ENCODE measurements at regions not wholly inside any gene's neighbourhood (a gene's known extent, or its start where the extent isn't known, plus 50 kb on each side); places are given as distances from the start of the nearest gene placed in this dataset.
A peak's percentile ranks its signal among the peaks of the same experiment; 100 is the strongest.

DNA sequence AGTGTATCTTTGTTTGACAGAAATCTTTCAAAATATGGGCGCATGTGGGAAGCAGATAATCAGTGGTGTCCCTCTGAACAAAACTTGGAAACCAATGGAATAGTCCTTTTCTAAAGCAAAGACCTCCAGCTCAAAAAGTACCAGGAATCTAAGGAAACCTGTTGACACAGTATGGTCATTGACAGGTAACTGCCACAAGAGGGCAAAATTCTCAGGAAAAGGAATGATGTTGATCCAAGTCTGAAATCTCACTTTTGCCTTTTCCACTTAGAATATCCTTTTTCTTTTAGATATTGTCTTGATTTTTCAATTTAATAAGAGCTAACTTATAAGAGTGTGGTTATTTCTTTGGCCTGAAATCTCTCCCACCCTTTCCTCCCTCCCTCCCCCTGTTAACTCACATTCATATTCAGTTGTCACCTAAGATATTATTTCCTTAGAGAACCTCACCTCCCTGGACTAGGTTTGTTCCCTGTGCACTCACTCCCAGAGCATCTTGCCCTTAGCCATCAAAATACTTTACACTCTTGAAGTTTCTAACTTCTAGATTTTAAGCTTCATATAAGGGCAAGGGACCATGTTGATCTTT, 59.0 kb upstream of the BARX1 start:
- DNase-seq = no peak
- Histone ChIP-seq H3K27me3 (ENCODE audit: insufficient read depth, low read length, poor library complexity) (no peaks in the 10 kb centered on the region), H3K27ac (ENCODE audit: low read length) (no peak overlapping the region), H3K4me3 (ENCODE audit: low read depth in 1 of 2, low read length in 2 of 2) (no peak overlapping the region), H2AFZ (ENCODE audit: low read depth, low read length) (no peak overlapping the region; the same call in 1 of the 2 replicates), H3K9me3 (ENCODE audit: insufficient read depth, low read length, severe bottlenecking) (no peaks in the 10 kb centered on the region), H3K79me2 (ENCODE audit: insufficient read depth, low read length) (no peaks in the 10 kb centered on the region), H3K36me3 (ENCODE audit: insufficient read depth, low read length) (no peaks in the 10 kb centered on the region), H4K20me1 (ENCODE audit: insufficient read depth, low read length) (no peaks in the 10 kb centered on the region), H3K4me2 (ENCODE audit: insufficient read depth, low read length) (no peak overlapping the region), H3K4me1 (ENCODE audit: insufficient read depth, low read length) (no peaks in the 10 kb centered on the region), H3K9ac (ENCODE audit: low read depth, low read length) (no peak overlapping the region)
- TF ChIP-seq EZH2 (IDR thresholded peaks at IDR 0.05; ENCODE audit: borderline replicate concordance, low read depth, low read length, severe bottlenecking) = no peak
- TF ChIP-seq, protein P1, sequence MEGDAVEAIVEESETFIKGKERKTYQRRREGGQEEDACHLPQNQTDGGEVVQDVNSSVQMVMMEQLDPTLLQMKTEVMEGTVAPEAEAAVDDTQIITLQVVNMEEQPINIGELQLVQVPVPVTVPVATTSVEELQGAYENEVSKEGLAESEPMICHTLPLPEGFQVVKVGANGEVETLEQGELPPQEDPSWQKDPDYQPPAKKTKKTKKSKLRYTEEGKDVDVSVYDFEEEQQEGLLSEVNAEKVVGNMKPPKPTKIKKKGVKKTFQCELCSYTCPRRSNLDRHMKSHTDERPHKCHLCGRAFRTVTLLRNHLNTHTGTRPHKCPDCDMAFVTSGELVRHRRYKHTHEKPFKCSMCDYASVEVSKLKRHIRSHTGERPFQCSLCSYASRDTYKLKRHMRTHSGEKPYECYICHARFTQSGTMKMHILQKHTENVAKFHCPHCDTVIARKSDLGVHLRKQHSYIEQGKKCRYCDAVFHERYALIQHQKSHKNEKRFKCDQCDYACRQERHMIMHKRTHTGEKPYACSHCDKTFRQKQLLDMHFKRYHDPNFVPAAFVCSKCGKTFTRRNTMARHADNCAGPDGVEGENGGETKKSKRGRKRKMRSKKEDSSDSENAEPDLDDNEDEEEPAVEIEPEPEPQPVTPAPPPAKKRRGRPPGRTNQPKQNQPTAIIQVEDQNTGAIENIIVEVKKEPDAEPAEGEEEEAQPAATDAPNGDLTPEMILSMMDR (IDR thresholded peaks at IDR 0.05; ENCODE audit: borderline replicate concordance, extremely low read depth, low read length, poor library complexity, severe bottlenecking) = peak; percentile 65
- ATAC-seq (ENCODE audit: insufficient read depth, low read depth) = no peak

- ATAC-seq (ENCODE audit: insufficient read depth, low read depth) (no peak), DNase-seq (peak; percentile 8)
- Histone ChIP-seq H3K4me3 (ENCODE audit: low read depth in 1 of 2, low read length in 2 of 2) (no peak overlapping the region), H2AFZ (ENCODE audit: low read depth, low read length) (no peak overlapping the region), H3K36me3 (ENCODE audit: insufficient read depth, low read length) (no peaks in the 10 kb centered on the region), H3K4me1 (ENCODE audit: insufficient read depth, low read length) (no peaks in the 10 kb centered on the region), H3K27me3 (ENCODE audit: insufficient read depth, low read length, poor library complexity) (no peaks in the 10 kb centered on the region), H3K79me2 (ENCODE audit: insufficient read depth, low read length) (no peaks in the 10 kb centered on the region), H3K4me2 (ENCODE audit: insufficient read depth, low read length) (no peak overlapping the region), H3K27ac (ENCODE audit: low read length) (no peak overlapping the region), H4K20me1 (ENCODE audit: insufficient read depth, low read length) (no peaks in the 10 kb centered on the region), H3K9me3 (ENCODE audit: insufficient read depth, low read length, severe bottlenecking) (no peaks in the 10 kb centered on the region), H3K9ac (ENCODE audit: low read depth, low read length) (no peak overlapping the region)
- no peak for TF ChIP-seq EZH2 (IDR thresholded peaks at IDR 0.05; ENCODE audit: borderline replicate concordance, low read depth, low read length, severe bottlenecking)
- TF ChIP-seq, protein P1 (IDR thresholded peaks at IDR 0.05; ENCODE audit: borderline replicate concordance, extremely low read depth, low read length, poor library complexity, severe bottlenecking) = no peak
Observed at GRCh38 chr9:94010980-94011533, 55.9 kb upstream of the BARX1 start.

DNA sequence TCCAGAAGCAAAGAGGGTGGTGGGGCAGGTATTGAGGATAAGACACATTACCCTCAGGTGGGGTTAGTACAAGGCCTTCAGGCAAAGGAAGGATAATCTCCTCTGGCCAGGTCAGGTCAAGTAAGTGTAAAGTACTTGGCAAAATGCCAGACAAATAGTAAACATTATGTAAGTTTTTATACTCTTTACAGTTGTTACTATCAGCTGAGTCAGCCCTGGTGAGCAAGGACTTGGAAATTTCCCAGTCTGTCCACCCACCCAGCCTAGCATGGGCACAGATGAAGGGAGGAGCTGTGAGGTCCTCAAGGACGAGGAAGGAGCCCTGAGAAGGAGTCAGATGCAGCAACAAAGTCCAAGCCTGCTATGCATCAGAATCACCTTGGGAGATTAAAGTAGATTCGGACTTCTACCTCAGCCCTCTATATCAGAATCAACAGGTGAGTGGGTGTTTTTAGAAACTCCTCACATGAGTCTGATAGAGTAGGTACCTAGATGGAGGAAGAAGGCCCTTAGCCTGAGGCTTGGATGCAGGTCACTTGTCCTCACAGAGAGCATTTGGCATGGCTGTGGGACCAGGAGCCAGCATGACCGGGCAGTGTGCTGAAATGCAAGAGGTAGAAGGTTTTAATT, 50.2 kb upstream of the BARX1 start:
- H3K27me3 ChIP-seq (ENCODE audit: insufficient read depth, low read length, poor library complexity) = no peaks in the 10 kb centered on the region
- TF ChIP-seq, protein P1 (IDR thresholded peaks at IDR 0.05; ENCODE audit: borderline replicate concordance, extremely low read depth, low read length, poor library complexity, severe bottlenecking) = no peak
- TF ChIP-seq EZH2 (IDR thresholded peaks at IDR 0.05; ENCODE audit: borderline replicate concordance, low read depth, low read length, severe bottlenecking) = no peak
- H3K36me3 ChIP-seq (ENCODE audit: insufficient read depth, low read length) = no peaks in the 10 kb centered on the region
- no peak overlapping the region for H3K9ac ChIP-seq (ENCODE audit: low read depth, low read length)
- H3K27ac ChIP-seq (ENCODE audit: low read length) = no peak overlapping the region
- no peaks in the 10 kb centered on the region for H4K20me1 ChIP-seq (ENCODE audit: insufficient read depth, low read length)
- no peak overlapping the region for H3K4me3 ChIP-seq (ENCODE audit: low read depth in 1 of 2, low read length in 2 of 2)
- no peak for DNase-seq
- H3K79me2 ChIP-seq (ENCODE audit: insufficient read depth, low read length) = no peaks in the 10 kb centered on the region
- H2AFZ ChIP-seq (ENCODE audit: low read depth, low read length) = no peak overlapping the region
- no peaks in the 10 kb centered on the region for H3K9me3 ChIP-seq (ENCODE audit: insufficient read depth, low read length, severe bottlenecking)
- no peak overlapping the region for H3K4me2 ChIP-seq (ENCODE audit: insufficient read depth, low read length)
- no peaks in the 10 kb centered on the region for H3K4me1 ChIP-seq (ENCODE audit: insufficient read depth, low read length)
- ATAC-seq (ENCODE audit: insufficient read depth, low read depth) = no peak

Measured in DND-41 (cell line).